ENCODE measurements at regions not wholly inside any gene's neighbourhood (a gene's known extent, or its start where the extent isn't known, plus 50 kb on each side); places are given as distances from the start of the nearest gene placed in this dataset.

DNA sequence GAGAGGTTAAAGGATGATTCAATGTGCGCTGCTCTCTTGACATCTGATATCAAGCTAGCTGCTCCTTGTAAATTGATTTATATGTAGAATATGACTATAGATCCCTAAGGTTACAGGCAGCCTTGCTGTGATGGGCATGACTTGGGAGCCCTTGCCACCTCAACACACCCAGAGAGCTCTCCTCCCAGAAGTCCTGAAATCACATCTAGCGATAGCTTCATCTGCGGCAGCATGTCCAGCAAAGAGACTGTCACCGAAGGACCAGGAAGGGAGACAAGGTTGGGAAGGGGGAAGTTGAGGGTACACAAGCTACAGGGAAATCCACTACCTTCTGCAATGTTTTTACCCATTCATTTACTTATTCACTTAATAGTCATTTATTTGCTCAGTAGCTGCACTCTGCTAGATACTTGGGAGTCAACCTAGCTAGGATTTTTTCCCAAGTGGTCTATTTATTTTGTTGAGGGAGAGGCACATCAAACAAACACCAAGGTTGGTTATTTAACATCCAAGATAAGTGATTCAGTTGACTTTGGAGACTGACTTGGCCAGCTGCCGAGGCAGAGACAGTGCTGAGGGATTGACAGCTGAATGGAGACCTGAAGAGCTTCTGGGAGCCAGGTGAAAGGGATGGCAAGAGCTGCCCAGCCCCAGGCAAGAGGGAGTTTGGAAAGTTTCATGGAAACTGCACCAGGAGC, 205.8 kb upstream of the IL12A start:
- Histone ChIP-seq H3K36me3 (ENCODE audit: control insufficient read depth in 3 of 3, insufficient read depth in 3 of 3, low read length in 3 of 3) (no peaks in the 10 kb centered on the region), H3K4me1 (ENCODE audit: control insufficient read depth in 3 of 3, insufficient read depth in 3 of 3, low read length in 3 of 3) (peaks cover 0 to 4% (median 0%) of the 10 kb centered on the region in 3 donors), H3K4me3 (ENCODE audit: low read length in 3 of 3) (no peak overlapping the region), H3K27ac (ENCODE audit: low read depth, low read length) (no peak overlapping the region), H3K27me3 (ENCODE audit: control insufficient read depth in 3 of 3, insufficient read depth in 3 of 3, low read length in 3 of 3) (no peaks in the 10 kb centered on the region), H3K9ac (ENCODE audit: low read depth in 1 of 3, low read length in 3 of 3) (no peak overlapping the region), H3K9me3 (ENCODE audit: control insufficient read depth in 3 of 3, low read length in 3 of 3) (no peaks in the 10 kb centered on the region)

DNA sequence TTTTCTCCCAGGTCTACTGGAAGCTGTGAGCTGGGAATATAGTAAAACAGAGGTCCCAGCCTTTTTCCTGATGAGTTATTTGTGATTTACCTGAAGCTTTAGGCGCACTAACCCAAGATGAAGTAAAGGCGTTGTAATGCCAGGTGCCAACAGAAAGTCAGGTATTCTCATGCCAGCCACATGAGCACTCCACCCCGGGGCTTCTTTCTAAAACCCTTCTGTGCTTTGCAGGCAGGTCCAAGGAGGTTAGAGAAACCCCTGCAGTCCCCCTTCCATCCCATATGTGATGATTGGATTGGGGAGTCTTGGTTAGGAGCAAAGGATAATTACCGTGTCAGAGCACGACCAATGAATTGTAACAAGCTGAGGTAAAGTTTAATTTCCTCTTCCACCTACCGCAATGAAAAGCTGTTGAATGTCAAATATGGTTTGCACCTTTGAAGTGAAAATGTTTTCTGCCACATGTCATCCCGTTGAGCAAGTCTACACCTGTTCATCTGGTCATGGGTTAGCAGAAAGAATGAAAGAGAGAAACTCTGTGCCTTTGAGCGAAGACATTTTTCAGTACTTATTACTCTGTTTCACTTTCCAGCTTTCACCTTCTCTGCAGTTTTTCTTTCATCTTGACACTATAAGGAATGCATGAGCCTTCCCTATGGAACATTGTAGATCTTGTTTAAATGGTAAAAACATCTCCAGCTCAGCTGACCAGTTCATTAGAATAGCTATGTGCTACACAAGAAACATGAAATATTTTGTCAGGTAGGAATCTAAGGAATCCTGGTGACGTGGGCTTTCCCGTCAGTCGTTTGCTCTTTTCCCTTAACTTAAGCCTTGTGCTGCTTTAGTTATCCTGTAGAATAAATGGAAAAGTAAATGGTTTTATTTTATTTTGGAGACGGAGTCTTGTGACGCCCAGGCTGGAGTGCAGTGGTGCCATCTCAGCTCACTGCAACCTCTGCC, 204.6 kb upstream of the IL12A start:
- no peak overlapping the region for H3K27ac ChIP-seq (ENCODE audit: low read depth, low read length)
- H3K36me3 ChIP-seq (ENCODE audit: control insufficient read depth in 3 of 3, insufficient read depth in 3 of 3, low read length in 3 of 3), result no peaks in the 10 kb centered on the region
- H3K4me3 ChIP-seq (ENCODE audit: low read length in 3 of 3), result no peak overlapping the region

DNA sequence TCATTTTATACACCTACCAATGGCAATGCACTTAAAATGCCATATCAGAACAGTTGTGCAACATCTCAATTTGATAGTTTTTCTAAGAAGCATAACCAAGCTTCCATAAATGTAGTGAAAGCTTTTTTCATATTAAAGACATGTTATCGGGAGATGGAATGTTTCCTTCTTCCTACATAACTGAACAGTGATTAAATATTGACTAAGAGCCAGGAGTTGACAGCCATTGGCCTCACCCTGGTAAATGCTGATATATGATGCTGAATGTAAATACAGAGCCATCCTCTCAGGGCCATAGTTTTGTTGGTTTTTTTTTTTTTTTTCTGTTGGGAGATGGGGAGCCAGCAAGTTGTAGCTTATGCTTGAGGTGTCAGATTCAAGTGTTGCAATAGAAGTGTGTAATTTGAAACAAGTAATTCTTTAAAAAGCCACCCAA, 203.3 kb upstream of the IL12A start:
- Histone ChIP-seq H3K4me1 (ENCODE audit: control insufficient read depth in 3 of 3, insufficient read depth in 3 of 3, low read length in 3 of 3) (peaks cover 0 to 7% (median 0%) of the 10 kb centered on the region in 3 donors), H3K27ac (ENCODE audit: low read depth, low read length) (no peak overlapping the region), H3K4me3 (ENCODE audit: low read length in 3 of 3) (no peak overlapping the region), H3K9ac (ENCODE audit: low read depth in 1 of 3, low read length in 3 of 3) (no peak overlapping the region), H3K27me3 (ENCODE audit: control insufficient read depth in 3 of 3, insufficient read depth in 3 of 3, low read length in 3 of 3) (no peaks in the 10 kb centered on the region), H3K9me3 (ENCODE audit: control insufficient read depth in 3 of 3, low read length in 3 of 3) (no peaks in the 10 kb centered on the region), H3K36me3 (ENCODE audit: control insufficient read depth in 3 of 3, insufficient read depth in 3 of 3, low read length in 3 of 3) (no peaks in the 10 kb centered on the region)

More for the DNA sequence above, 204.6 kb upstream of the IL12A start:
- peaks cover 0 to 4% (median 0%) of the 10 kb centered on the region in 3 donors for H3K4me1 ChIP-seq (ENCODE audit: control insufficient read depth in 3 of 3, insufficient read depth in 3 of 3, low read length in 3 of 3)
- H3K27me3 ChIP-seq (ENCODE audit: control insufficient read depth in 3 of 3, insufficient read depth in 3 of 3, low read length in 3 of 3), result no peaks in the 10 kb centered on the region
- no peaks in the 10 kb centered on the region for H3K9me3 ChIP-seq (ENCODE audit: control insufficient read depth in 3 of 3, low read length in 3 of 3)
- H3K9ac ChIP-seq (ENCODE audit: low read depth in 1 of 3, low read length in 3 of 3), result no peak overlapping the region

DNA sequence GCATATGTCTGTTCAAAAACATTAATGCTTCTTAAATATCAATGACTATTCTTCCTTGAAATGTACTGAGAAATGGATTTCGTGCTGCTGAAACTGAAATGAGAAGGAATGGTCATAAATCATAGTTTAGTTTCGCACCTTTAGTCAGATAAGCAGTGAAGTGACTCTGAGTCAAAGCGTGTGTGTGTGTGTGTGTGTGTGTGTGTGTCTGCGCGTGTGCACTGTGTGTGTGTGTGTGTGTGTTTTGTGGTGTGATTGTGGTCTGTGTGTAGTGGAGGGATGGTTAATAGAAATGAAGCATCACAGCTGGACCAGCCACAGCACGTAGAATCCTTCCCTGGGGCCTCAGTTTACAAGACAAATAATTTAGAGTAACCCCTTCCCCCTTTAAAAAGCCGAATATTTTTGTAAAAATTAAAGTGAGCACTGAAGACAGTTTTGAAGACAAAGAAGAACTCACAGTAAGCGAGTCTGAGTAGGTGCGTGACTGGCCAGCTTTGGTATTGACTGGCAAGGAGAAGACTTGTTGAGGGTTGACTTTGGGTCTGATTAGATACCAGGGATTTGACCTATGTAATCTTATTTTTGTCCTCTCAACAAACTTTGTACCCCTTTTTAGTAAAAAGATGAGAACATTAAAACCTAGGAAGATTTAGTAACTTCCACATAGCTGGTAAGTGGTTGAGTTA, 202.0 kb upstream of the IL12A start:
- H3K9me3 ChIP-seq (ENCODE audit: control insufficient read depth in 3 of 3, low read length in 3 of 3), result no peaks in the 10 kb centered on the region
- H3K4me1 ChIP-seq (ENCODE audit: control insufficient read depth in 3 of 3, insufficient read depth in 3 of 3, low read length in 3 of 3), result peaks cover 0 to 7% (median 0%) of the 10 kb centered on the region in 3 donors
- no peak overlapping the region for H3K9ac ChIP-seq (ENCODE audit: low read depth in 1 of 3, low read length in 3 of 3)
- no peak overlapping the region for H3K4me3 ChIP-seq (ENCODE audit: low read length in 3 of 3)
- no peaks in the 10 kb centered on the region for H3K36me3 ChIP-seq (ENCODE audit: control insufficient read depth in 3 of 3, insufficient read depth in 3 of 3, low read length in 3 of 3)
- H3K27me3 ChIP-seq (ENCODE audit: control insufficient read depth in 3 of 3, insufficient read depth in 3 of 3, low read length in 3 of 3), result no peaks in the 10 kb centered on the region
- H3K27ac ChIP-seq (ENCODE audit: low read depth, low read length), result no peak overlapping the region

DNA sequence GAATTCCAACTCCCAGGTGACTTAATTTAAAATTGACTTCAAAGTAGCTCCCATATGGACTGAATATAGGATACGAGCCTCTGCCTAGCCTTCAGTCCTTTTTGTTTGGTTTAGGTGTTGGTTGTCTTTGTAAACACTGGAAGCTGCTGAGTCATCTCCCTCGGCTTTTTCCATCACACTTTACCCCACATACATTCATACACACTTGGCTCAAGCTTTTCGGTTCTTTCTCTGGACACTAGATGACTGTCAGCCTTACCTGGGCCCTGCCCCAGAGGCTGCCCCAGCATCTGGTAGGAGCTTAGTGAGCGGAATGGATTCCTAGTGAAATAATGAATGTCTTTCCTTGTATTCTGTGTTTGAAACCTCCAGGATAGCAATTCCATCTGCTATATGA, 201.5 kb upstream of the IL12A start:
- H3K9ac ChIP-seq (ENCODE audit: low read depth in 1 of 3, low read length in 3 of 3), result no peak overlapping the region
- H3K36me3 ChIP-seq (ENCODE audit: control insufficient read depth in 3 of 3, insufficient read depth in 3 of 3, low read length in 3 of 3), result no peaks in the 10 kb centered on the region
- H3K4me1 ChIP-seq (ENCODE audit: control insufficient read depth in 3 of 3, insufficient read depth in 3 of 3, low read length in 3 of 3), result peaks cover 0 to 7% (median 0%) of the 10 kb centered on the region in 3 donors
- no peak overlapping the region for H3K27ac ChIP-seq (ENCODE audit: low read depth, low read length)
- no peak overlapping the region for H3K4me3 ChIP-seq (ENCODE audit: low read length in 3 of 3)
- H3K27me3 ChIP-seq (ENCODE audit: control insufficient read depth in 3 of 3, insufficient read depth in 3 of 3, low read length in 3 of 3), result no peaks in the 10 kb centered on the region
- H3K9me3 ChIP-seq (ENCODE audit: control insufficient read depth in 3 of 3, low read length in 3 of 3), result no peaks in the 10 kb centered on the region

DNA sequence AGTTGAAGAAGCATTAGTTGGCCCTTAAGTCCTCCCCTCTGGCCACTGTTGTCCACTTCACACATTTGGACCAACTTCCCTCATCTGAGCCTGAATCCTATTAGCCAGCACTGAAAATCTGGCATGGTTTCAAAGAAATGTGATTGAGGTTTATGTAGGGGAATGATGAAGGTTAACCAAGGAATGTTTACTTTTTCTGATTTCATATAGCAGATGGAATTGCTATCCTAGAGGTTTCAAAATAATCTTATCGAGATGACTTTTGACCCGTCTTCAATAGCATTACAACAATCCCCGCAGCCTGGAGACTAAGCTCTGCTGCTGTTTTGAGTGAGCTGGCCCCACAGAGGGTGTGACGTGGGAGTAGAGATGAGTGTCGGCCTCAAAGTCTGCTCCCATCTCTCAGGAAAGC, 200.8 kb upstream of the IL12A start:
- no peaks in the 10 kb centered on the region for H3K27me3 ChIP-seq (ENCODE audit: control insufficient read depth in 3 of 3, insufficient read depth in 3 of 3, low read length in 3 of 3)
- H3K4me3 ChIP-seq (ENCODE audit: low read length in 3 of 3), result no peak overlapping the region
- H3K9ac ChIP-seq (ENCODE audit: low read depth in 1 of 3, low read length in 3 of 3), result no peak overlapping the region
- H3K9me3 ChIP-seq (ENCODE audit: control insufficient read depth in 3 of 3, low read length in 3 of 3), result no peaks in the 10 kb centered on the region
- peaks cover 0 to 7% (median 0%) of the 10 kb centered on the region in 3 donors for H3K4me1 ChIP-seq (ENCODE audit: control insufficient read depth in 3 of 3, insufficient read depth in 3 of 3, low read length in 3 of 3)
- no peak overlapping the region for H3K27ac ChIP-seq (ENCODE audit: low read depth, low read length)
- H3K36me3 ChIP-seq (ENCODE audit: control insufficient read depth in 3 of 3, insufficient read depth in 3 of 3, low read length in 3 of 3), result no peaks in the 10 kb centered on the region

DNA sequence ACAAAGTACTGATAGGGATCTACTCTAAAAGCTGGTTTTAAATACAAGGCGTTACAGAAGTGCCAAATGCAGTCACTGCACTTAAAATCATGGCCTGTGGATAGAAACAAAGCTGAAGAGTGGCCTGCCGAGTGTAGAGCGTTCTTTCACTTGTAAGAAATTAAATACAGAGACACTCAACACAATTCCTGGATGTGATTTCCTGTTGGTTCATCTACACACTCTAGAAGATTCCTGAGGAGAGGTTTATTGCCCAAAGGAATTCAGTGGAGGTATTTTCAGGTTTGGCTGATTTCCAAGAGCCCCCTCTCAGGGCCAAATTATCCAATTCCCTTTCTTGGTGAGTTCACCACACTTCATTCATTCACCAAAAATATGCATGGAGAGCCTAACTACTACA, 200.3 kb upstream of the IL12A start:
- no peak overlapping the region for H3K27ac ChIP-seq (ENCODE audit: low read depth, low read length)
- H3K27me3 ChIP-seq (ENCODE audit: control insufficient read depth in 3 of 3, insufficient read depth in 3 of 3, low read length in 3 of 3), result no peaks in the 10 kb centered on the region

DNA sequence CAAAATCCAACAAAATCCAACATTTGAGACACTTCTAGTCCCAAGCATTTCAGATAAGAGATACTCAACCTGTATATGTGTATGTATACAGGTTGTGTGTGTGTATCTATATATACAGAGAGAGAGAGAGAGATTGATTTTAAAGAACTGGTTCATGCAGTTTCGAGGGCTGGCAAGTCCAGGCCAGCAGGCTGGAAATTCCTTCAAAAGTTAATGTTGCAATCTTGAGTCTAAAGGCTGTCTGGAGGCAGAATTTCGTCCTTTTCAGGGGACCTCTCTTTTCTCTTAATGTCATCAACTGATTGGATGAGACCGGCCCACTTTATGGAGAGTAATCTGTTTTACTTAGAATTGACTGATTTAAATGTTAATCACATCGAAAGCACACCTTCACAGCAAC, 199.6 kb upstream of the IL12A start:
- no peaks in the 10 kb centered on the region for H3K9me3 ChIP-seq (ENCODE audit: control insufficient read depth in 3 of 3, low read length in 3 of 3)
- H3K27ac ChIP-seq (ENCODE audit: low read depth, low read length), result no peak overlapping the region
- H3K36me3 ChIP-seq (ENCODE audit: control insufficient read depth in 3 of 3, insufficient read depth in 3 of 3, low read length in 3 of 3), result no peaks in the 10 kb centered on the region
- H3K9ac ChIP-seq (ENCODE audit: low read depth in 1 of 3, low read length in 3 of 3), result no peak overlapping the region
- H3K4me1 ChIP-seq (ENCODE audit: control insufficient read depth in 3 of 3, insufficient read depth in 3 of 3, low read length in 3 of 3), result peaks cover 0 to 7% (median 0%) of the 10 kb centered on the region in 3 donors
- no peaks in the 10 kb centered on the region for H3K27me3 ChIP-seq (ENCODE audit: control insufficient read depth in 3 of 3, insufficient read depth in 3 of 3, low read length in 3 of 3)
- H3K4me3 ChIP-seq (ENCODE audit: low read length in 3 of 3), result no peak overlapping the region

More for the DNA sequence above, 200.3 kb upstream of the IL12A start:
- Histone ChIP-seq H3K36me3 (ENCODE audit: control insufficient read depth in 3 of 3, insufficient read depth in 3 of 3, low read length in 3 of 3) (no peaks in the 10 kb centered on the region), H3K4me3 (ENCODE audit: low read length in 3 of 3) (no peak overlapping the region), H3K4me1 (ENCODE audit: control insufficient read depth in 3 of 3, insufficient read depth in 3 of 3, low read length in 3 of 3) (peaks cover 0 to 7% (median 0%) of the 10 kb centered on the region in 3 donors), H3K9me3 (ENCODE audit: control insufficient read depth in 3 of 3, low read length in 3 of 3) (no peaks in the 10 kb centered on the region), H3K9ac (ENCODE audit: low read depth in 1 of 3, low read length in 3 of 3) (no peak overlapping the region)

DNA sequence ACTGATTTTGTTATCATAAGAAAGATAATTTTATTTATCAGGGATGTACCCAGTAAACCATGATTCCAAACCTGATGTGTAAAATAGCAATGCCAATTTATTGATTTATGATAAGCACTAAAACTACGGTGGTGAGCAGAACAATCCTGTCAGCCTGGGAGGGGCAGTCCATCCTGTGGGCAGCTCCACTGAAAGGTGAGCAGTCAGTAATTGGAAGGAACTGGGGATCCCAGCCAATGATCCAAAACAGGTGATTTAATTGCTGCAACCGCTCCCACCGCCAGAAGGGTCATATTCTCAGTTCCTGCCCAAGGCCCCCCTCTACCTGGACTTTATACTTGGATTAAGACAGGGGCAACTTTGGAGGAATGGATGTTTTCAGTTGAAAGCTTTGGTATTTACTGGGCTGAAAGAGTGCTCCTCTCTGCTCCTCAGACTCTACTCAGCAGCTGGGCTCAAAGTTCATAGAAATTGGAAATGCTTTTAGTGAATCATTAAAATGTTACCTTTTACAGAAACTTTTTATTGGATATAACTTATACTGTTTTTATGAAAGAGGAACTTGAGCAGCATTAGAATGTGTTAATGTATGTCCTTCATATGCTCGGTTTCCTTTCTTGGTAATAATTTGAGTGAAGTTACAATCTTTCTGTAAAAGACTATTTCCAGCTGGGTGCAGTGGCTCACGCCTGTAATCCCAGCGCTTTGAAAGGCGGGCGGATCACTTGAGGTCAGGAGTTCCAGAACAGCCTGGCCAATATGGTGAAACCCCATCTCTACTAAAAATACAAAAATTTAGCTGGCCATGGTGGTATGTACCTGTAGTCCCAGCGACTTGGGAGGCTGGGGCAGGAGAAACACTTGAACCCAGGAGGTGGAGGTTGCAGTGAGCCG, 198.6 kb upstream of the IL12A start:
- H3K9ac ChIP-seq (ENCODE audit: low read depth in 1 of 3, low read length in 3 of 3), result no peak overlapping the region
- no peaks in the 10 kb centered on the region for H3K27me3 ChIP-seq (ENCODE audit: control insufficient read depth in 3 of 3, insufficient read depth in 3 of 3, low read length in 3 of 3)
- peaks cover 0 to 7% (median under 1%) of the 10 kb centered on the region in 3 donors for H3K4me1 ChIP-seq (ENCODE audit: control insufficient read depth in 3 of 3, insufficient read depth in 3 of 3, low read length in 3 of 3)
- H3K27ac ChIP-seq (ENCODE audit: low read depth, low read length), result no peak overlapping the region
- no peaks in the 10 kb centered on the region for H3K36me3 ChIP-seq (ENCODE audit: control insufficient read depth in 3 of 3, insufficient read depth in 3 of 3, low read length in 3 of 3)
- H3K4me3 ChIP-seq (ENCODE audit: low read length in 3 of 3), result no peak overlapping the region
- H3K9me3 ChIP-seq (ENCODE audit: control insufficient read depth in 3 of 3, low read length in 3 of 3), result no peaks in the 10 kb centered on the region
